Breast epithelium (tissue), 4 donors: ENCODE measurements at regions not wholly inside any gene's neighbourhood (a gene's known extent, or its start where the extent isn't known, plus 50 kb on each side); places are given as distances from the start of the nearest gene placed in this dataset.

Experiments used
- DNase-seq, 2 donors: peaks; one replicate each; pipeline ENCODE4 v3.0.0-alpha.2; 2019; ENCODE audit warnings: low spot score in 2 of 2
- H3K27ac ChIP-seq, 2 donors: fragments of 200-600 bp; sonication (generic) in 1 of 2; one replicate each; pipeline ENCODE4 v1.5.1; 2016 to 2019; ENCODE audit warnings: mild to moderate bottlenecking in 1 of 2
- H3K27me3 ChIP-seq, 2 donors: fragments of 200-600 bp; sonication (generic) in 1 of 2; one replicate each; pipeline versions ENCODE4 v1.5.1 to v1.6.0; 2017 to 2019; ENCODE audit warnings: control low read depth in 1 of 2, mild to moderate bottlenecking in 1 of 2
- H3K36me3 ChIP-seq: fragments of 200-600 bp; one replicate; pipeline ENCODE4 v1.5.1; 2019
- H3K4me1 ChIP-seq, 2 donors: fragments of 200-600 bp; sonication (generic); one replicate each; pipeline ENCODE4 v1.5.1; 2016 to 2019; ENCODE audit warnings: control low read depth in 1 of 2
- H3K4me3 ChIP-seq, 3 donors: fragments of 200-600 bp; sonication (generic); 1 replicate in 2 of 3; 2 replicates in 1 of 3; pipeline ENCODE4 v1.5.1; 2016 to 2019; ENCODE audit warnings: mild to moderate bottlenecking in 3 of 3, moderate library complexity in 2 of 3
- H3K9me3 ChIP-seq, 2 donors: fragments of 200-600 bp; sonication (generic) in 1 of 2; one replicate each; pipeline ENCODE4 v1.5.1; 2016 to 2019; ENCODE audit warnings: control low read depth in 1 of 2
- POLR2A ChIP-seq: fragments of 450-650 bp; IDR thresholded peaks from one replicate; pipeline ENCODE4 v1.6.1; 2016; ENCODE audit warnings: antibody characterized with exemption, mild to moderate bottlenecking, moderate library complexity
- POLR2AphosphoS5 ChIP-seq, 3 donors: sonication (generic); formaldehyde crosslinking; IDR thresholded peaks; one replicate each; pipeline ENCODE4 v1.6.1; 2017; ENCODE audit warnings: antibody characterized with exemption in 3 of 3
- intact Hi-C: fragments of 100-400 bp; cut with DNase I; formaldehyde crosslinking; loops from one replicate; pipeline ENCODE4 v1.15.1; 2023; ENCODE audit warnings: low total_unique reads
- TF ChIP-seq, protein P1 (sequence below), 3 donors: fragments of 450-650 bp; IDR thresholded peaks; one replicate each; pipeline ENCODE4 v1.5.1; 2016 to 2017; ENCODE audit warnings: antibody characterized with exemption in 3 of 3, mild to moderate bottlenecking in 3 of 3, moderate library complexity in 3 of 3

- Histone ChIP-seq H3K27me3 (no peaks in the 10 kb centered on the region), H3K36me3 (no peaks in the 10 kb centered on the region), H3K4me3 (no peak overlapping the region), H3K4me1 (no peaks in the 10 kb centered on the region), H3K9me3 (no peaks in the 10 kb centered on the region), H3K27ac (no peak overlapping the region)
- intact Hi-C loops = no loop called here
- no peak for DNase-seq
- no peak for TF ChIP-seq POLR2AphosphoS5 (IDR thresholded peaks at IDR 0.05)
- TF ChIP-seq POLR2A = no peak
- TF ChIP-seq, protein P1, sequence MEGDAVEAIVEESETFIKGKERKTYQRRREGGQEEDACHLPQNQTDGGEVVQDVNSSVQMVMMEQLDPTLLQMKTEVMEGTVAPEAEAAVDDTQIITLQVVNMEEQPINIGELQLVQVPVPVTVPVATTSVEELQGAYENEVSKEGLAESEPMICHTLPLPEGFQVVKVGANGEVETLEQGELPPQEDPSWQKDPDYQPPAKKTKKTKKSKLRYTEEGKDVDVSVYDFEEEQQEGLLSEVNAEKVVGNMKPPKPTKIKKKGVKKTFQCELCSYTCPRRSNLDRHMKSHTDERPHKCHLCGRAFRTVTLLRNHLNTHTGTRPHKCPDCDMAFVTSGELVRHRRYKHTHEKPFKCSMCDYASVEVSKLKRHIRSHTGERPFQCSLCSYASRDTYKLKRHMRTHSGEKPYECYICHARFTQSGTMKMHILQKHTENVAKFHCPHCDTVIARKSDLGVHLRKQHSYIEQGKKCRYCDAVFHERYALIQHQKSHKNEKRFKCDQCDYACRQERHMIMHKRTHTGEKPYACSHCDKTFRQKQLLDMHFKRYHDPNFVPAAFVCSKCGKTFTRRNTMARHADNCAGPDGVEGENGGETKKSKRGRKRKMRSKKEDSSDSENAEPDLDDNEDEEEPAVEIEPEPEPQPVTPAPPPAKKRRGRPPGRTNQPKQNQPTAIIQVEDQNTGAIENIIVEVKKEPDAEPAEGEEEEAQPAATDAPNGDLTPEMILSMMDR (IDR thresholded peaks at IDR 0.05) = no peak
These were observed 111.1 kb upstream of the SCAF11 start for GRCh38 chr12:46101485-46101869.

DNA sequence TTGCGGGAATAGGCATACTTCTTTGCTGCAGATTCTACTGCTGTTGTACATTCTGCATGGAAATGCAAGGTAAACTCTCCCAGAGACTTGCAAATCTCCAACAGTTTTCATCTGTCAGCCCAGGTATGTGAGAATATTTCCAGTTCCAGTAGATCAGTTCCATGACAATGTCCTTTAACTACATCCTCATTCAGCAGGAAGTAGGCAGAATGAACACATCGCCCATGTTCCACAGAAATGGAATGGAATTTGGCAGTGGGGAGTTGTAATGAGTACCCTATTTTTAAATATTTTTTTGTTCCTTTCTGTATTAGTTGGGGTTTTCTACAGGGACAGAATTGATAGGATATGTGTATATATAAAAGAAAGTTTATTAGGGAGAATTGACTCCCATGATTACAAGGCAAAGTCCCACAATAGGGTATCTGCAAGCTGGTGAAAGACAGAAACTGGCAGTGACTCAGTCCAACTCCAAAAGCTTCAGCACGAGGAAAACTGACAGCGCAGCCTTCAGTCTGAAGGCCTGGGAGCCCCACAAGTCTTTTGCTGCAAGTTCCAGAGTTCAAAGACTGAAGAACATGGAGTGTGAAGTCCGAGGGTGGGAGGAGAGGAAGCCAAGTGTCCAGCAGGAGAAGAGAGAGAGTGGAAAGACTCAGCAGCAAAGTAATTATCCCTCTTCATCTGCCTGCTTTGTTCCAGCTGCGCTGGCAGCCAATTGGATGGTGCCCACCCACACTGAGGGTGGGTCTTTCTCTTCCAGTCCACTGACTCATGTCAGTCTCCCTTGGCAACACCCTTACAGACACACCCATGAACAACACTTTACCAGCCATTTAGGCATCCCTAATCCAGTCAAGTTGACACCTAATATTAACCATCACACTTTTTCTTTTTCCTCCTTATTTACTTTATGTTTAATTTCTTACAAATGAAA is 110.4 kb upstream of the SCAF11 start:
- Histone ChIP-seq H3K27ac (no peak overlapping the region), H3K4me1 (no peaks in the 10 kb centered on the region), H3K36me3 (no peaks in the 10 kb centered on the region), H3K9me3 (no peaks in the 10 kb centered on the region), H3K4me3 (no peak overlapping the region), H3K27me3 (no peaks in the 10 kb centered on the region)
- intact Hi-C loops = no loop called here
- no peak for DNase-seq
- no peak for TF ChIP-seq POLR2AphosphoS5 (IDR thresholded peaks at IDR 0.05)

DNA sequence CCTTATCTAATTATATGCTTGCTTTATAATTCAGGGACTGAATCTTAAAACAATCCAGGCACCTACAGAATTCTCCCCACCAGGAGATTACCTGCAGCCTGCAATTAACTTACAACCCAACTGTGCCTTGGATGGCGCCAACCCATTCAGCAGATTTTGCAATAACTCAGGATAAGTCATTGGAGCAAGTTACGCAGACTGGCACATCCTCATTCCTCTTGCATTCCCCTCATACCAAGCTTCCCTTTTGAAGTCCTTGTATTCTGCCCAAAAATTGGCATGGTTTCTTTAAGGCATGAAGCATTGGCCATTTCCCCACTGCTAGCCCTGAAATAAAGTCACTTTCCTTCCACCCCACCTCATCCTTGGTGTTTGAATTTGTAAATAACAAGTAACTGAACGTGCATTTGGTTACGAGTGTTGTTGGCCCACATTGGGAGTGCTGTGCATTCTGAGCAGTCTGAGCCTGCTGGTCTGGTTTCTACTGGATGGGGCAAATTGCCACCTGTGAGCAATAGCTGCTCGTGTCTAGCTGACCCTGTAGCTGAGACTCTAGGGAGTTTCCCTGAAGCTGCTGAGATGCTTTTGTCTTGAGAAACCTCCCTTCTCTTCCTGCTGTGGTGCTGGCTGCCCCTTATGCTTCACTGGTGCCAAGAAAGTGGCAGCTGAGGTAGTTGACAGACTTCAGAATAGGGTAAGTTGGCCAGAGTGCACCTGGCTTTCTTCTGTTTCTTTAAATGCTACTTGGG is 99.2 kb upstream of the SCAF11 start:
- DNase-seq = no peak
- H3K27me3 ChIP-seq = no peaks in the 10 kb centered on the region
- H3K4me1 ChIP-seq = no peaks in the 10 kb centered on the region
- intact Hi-C loops = no loop called here
- TF ChIP-seq POLR2AphosphoS5 (IDR thresholded peaks at IDR 0.05) = no peak
- TF ChIP-seq, protein P1 (IDR thresholded peaks at IDR 0.05) = no peak
- no peak for TF ChIP-seq POLR2A
- H3K36me3 ChIP-seq = no peaks in the 10 kb centered on the region
- no peak overlapping the region for H3K4me3 ChIP-seq
- H3K9me3 ChIP-seq = peaks cover 0 to 10% of the 10 kb centered on the region in 2 donors
- no peak overlapping the region for H3K27ac ChIP-seq

GRCh38 chr12:46087916-46088439 is 97.6 kb upstream of the SCAF11 start:
- no peak for TF ChIP-seq POLR2A
- TF ChIP-seq, protein P1 (IDR thresholded peaks at IDR 0.05) = no peak
- no peak for TF ChIP-seq POLR2AphosphoS5 (IDR thresholded peaks at IDR 0.05)
- no peak overlapping the region for H3K27ac ChIP-seq
- DNase-seq = no peak
- H3K9me3 ChIP-seq = peaks cover 0 to 10% of the 10 kb centered on the region in 2 donors
- H3K4me1 ChIP-seq = no peaks in the 10 kb centered on the region
- intact Hi-C loops = no loop called here
- H3K4me3 ChIP-seq = no peak overlapping the region
- no peaks in the 10 kb centered on the region for H3K36me3 ChIP-seq
- H3K27me3 ChIP-seq = no peaks in the 10 kb centered on the region

DNA sequence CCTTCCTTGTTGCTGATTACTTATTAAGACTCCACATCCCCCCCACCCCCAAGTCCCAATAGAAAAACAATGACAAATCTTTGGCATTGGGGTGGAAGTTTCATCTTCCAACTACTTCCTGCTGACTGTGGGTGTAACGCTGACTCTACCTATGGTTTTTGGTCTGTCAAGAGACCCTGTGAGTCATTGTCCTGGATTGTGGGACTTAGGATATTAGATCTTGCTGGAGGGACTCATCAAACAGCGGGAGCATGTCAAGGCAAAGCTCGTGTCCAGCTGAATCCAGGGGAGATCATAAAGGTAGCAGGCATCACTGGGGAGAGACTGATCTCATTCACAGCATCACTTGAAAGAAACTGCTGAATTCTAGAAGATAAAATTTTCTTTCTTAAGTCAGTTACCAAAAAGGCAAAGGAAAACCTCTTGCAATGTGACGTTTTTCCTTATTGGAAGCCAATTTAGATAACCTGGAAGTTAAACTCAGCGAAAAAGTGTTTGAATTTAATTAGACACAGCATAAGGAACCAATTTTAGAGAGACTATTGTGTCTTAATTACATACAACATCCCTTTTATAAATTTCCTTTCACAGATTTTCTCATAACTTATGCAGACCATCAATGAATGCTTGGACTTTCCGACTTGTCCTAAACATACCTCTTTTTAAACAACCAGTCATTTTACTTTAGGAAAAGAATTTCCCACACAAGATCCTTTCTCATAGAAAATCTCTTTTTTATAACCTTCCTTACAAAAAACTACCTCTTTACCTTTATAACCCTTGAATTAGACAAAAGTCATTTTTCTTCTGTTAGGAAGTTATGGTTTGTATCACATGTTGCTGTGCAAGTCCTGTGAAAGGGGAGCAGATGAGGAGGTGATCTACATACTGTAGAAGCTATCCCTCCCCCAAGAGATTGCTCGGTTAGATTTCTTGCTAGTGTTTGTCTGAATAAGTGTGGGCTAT is 94.6 kb upstream of the SCAF11 start:
- Histone ChIP-seq H3K36me3 (no peaks in the 10 kb centered on the region), H3K27ac (no peak overlapping the region), H3K4me3 (no peak overlapping the region), H3K27me3 (no peaks in the 10 kb centered on the region), H3K9me3 (peaks cover 0 to 10% of the 10 kb centered on the region in 2 donors), H3K4me1 (no peaks in the 10 kb centered on the region)
- no peak for DNase-seq
- intact Hi-C loops = no loop called here
- TF ChIP-seq, protein P1 (IDR thresholded peaks at IDR 0.05) = no peak
- TF ChIP-seq POLR2A (no peak), POLR2AphosphoS5 (IDR thresholded peaks at IDR 0.05) (no peak)
